NCI-H1436 treated with DMSO at 0.1 percent for 48 hours (cell line): ENCODE measurements at regions not wholly inside any gene's neighbourhood (a gene's known extent, or its start where the extent isn't known, plus 50 kb on each side); places are given as distances from the start of the nearest gene placed in this dataset.
"Not testable (repeated sequence)": the region's sequence is repeated elsewhere in the genome, so short reads cannot be mapped to it uniquely, and the experiment has no call there.

Experiments used
- DNase-seq: peaks from one replicate; lab custom pipeline; 2025; lab: John Stamatoyannopoulos, UW

- DNase-seq, result no peak
Measured at GRCh38 chr13:62524498-62524897, 1108.8 kb upstream of the PCDH20 start.

GRCh38 chr13:62524061-62524460 is 1108.4 kb upstream of the PCDH20 start:
- DNase-seq, result no peak

- DNase-seq, result no peak
Measured at GRCh38 chr13:62512194-62513141, 1096.8 kb upstream of the PCDH20 start.

- no peak for DNase-seq
Measured at GRCh38 chr13:62510906-62511655, 1095.4 kb upstream of the PCDH20 start.

GRCh38 chr13:62502588-62502987 is 1086.9 kb upstream of the PCDH20 start:
- DNase-seq, result no peak

- no peak for DNase-seq
Measured at GRCh38 chr13:62489731-62490130, 1074.1 kb upstream of the PCDH20 start.

GRCh38 chr13:62483774-62484173 is 1068.1 kb upstream of the PCDH20 start:
- DNase-seq, result no peak

- no peak for DNase-seq
Measured at GRCh38 chr13:62482351-62482750, 1066.7 kb upstream of the PCDH20 start.

- no peak for DNase-seq
Measured at GRCh38 chr13:62473944-62474237, 1058.2 kb upstream of the PCDH20 start.

- DNase-seq, result no peak
Measured at GRCh38 chr13:62473190-62473943, 1057.7 kb upstream of the PCDH20 start.

- no peak for DNase-seq
Measured at GRCh38 chr13:62453761-62454160, 1038.1 kb upstream of the PCDH20 start.

- no peak for DNase-seq
Measured at GRCh38 chr13:62450759-62451158, 1035.1 kb upstream of the PCDH20 start.

GRCh38 chr13:62447771-62448382 is 1032.2 kb upstream of the PCDH20 start:
- not testable (repeated sequence) for DNase-seq

GRCh38 chr13:62444805-62445204 is 1029.2 kb upstream of the PCDH20 start:
- DNase-seq, result no peak

- DNase-seq, result no peak
Measured at GRCh38 chr13:62434081-62434480, 1018.4 kb upstream of the PCDH20 start.

- DNase-seq, result no peak
Measured at GRCh38 chr13:62433660-62434059, 1018.0 kb upstream of the PCDH20 start.

GRCh38 chr13:62432906-62433305 is 1017.3 kb upstream of the PCDH20 start:
- DNase-seq, result no peak

- no peak for DNase-seq
Measured at GRCh38 chr13:62432295-62432694, 1016.6 kb upstream of the PCDH20 start.

GRCh38 chr13:62431852-62432251 is 1016.2 kb upstream of the PCDH20 start:
- DNase-seq, result no peak

GRCh38 chr13:62418872-62419271 is 1003.2 kb upstream of the PCDH20 start:
- DNase-seq, result no peak

- DNase-seq, result no peak
Measured at GRCh38 chr13:62418376-62418775, 1002.7 kb upstream of the PCDH20 start.

GRCh38 chr13:62407871-62408270 is 992.2 kb upstream of the PCDH20 start:
- DNase-seq, result no peak
